ENCODE measurements at regions not wholly inside any gene's neighbourhood (a gene's known extent, or its start where the extent isn't known, plus 50 kb on each side); places are given as distances from the start of the nearest gene placed in this dataset.
A peak's percentile ranks its signal among the peaks of the same experiment; 100 is the strongest.

GRCh38 chr14:76961631-76962302 is 66.7 kb downstream of the IRF2BPL start:
- TF ChIP-seq MAX (IDR thresholded peaks at IDR 0.05) (peak; percentile 72), CTCF (IDR thresholded peaks at IDR 0.05; ENCODE audit: low read depth, low read length, missing input control) (no peak), RXRA (IDR thresholded peaks at IDR 0.05) (peak; percentile 84 to 87), HNF4A (conservative IDR thresholded peaks at IDR 0.05) (peak; percentile 77 to 82), YY1 (IDR thresholded peaks at IDR 0.05) (peak; percentile 67), RAD21 (IDR thresholded peaks at IDR 0.05) (peak; percentile 53 to 67), GABPA (IDR thresholded peaks at IDR 0.05 in 1 of 2, conservative IDR thresholded peaks at IDR 0.05 in 1 of 2) (peak in 1 of 2 donors; percentile 70), FOXA1 (IDR thresholded peaks at IDR 0.05) (no peak), JUND (IDR thresholded peaks at IDR 0.05) (peak; percentile 32 to 36)
